Stimulated activated CD4-positive, alpha-beta T cell treated with anti-CD3 and anti-CD28 coated beads, TNF-alpha, amount 100 ng/mL, for 4 hours (primary cell): ENCODE measurements at regions not wholly inside any gene's neighbourhood (a gene's known extent, or its start where the extent isn't known, plus 50 kb on each side); places are given as distances from the start of the nearest gene placed in this dataset.
"Not testable (repeated sequence)": the region's sequence is repeated elsewhere in the genome, so short reads cannot be mapped to it uniquely, and the experiment has no call there.

Experiments used
- DNase-seq, 3 experiments: peaks; one replicate each; pipeline ENCODE4 v3.0.0-alpha.2; 2020; ENCODE audit warnings: low read depth in 3 of 3

GRCh38 chr16:31745098-31745497, 128.5 kb upstream of the ZNF267 start:
- DNase-seq, result not testable (repeated sequence)

- DNase-seq, result no peak
Observed at GRCh38 chr16:31745900-31746299, 127.7 kb upstream of the ZNF267 start.

- no peak for DNase-seq
Observed at GRCh38 chr16:31754998-31755615, 118.5 kb upstream of the ZNF267 start.

- DNase-seq, result no peak
Observed at GRCh38 chr16:31764103-31764502, 109.5 kb upstream of the ZNF267 start.

- no peak for DNase-seq
Observed at GRCh38 chr16:31767267-31767666, 106.3 kb upstream of the ZNF267 start.

- DNase-seq, result no peak
Observed at GRCh38 chr16:31780342-31780741, 93.3 kb upstream of the ZNF267 start.

GRCh38 chr16:31785126-31785525, 88.5 kb upstream of the ZNF267 start:
- no peak for DNase-seq

GRCh38 chr16:31807086-31807485, 66.5 kb upstream of the ZNF267 start:
- DNase-seq, result no peak

- no peak for DNase-seq
Observed at GRCh38 chr16:31810863-31811262, 62.7 kb upstream of the ZNF267 start.

- DNase-seq, result not testable (repeated sequence)
Observed at GRCh38 chr16:31816141-31816540, 57.5 kb upstream of the ZNF267 start.

GRCh38 chr16:31819386-31819785, 54.2 kb upstream of the ZNF267 start:
- DNase-seq, result no peak

GRCh38 chr16:31819948-31820347, 53.7 kb upstream of the ZNF267 start:
- no peak for DNase-seq
